ENCODE measurements at regions not wholly inside any gene's neighbourhood (a gene's known extent, or its start where the extent isn't known, plus 50 kb on each side); places are given as distances from the start of the nearest gene placed in this dataset.
"Not testable (repeated sequence)": the region's sequence is repeated elsewhere in the genome, so short reads cannot be mapped to it uniquely, and the experiment has no call there.

DNA sequence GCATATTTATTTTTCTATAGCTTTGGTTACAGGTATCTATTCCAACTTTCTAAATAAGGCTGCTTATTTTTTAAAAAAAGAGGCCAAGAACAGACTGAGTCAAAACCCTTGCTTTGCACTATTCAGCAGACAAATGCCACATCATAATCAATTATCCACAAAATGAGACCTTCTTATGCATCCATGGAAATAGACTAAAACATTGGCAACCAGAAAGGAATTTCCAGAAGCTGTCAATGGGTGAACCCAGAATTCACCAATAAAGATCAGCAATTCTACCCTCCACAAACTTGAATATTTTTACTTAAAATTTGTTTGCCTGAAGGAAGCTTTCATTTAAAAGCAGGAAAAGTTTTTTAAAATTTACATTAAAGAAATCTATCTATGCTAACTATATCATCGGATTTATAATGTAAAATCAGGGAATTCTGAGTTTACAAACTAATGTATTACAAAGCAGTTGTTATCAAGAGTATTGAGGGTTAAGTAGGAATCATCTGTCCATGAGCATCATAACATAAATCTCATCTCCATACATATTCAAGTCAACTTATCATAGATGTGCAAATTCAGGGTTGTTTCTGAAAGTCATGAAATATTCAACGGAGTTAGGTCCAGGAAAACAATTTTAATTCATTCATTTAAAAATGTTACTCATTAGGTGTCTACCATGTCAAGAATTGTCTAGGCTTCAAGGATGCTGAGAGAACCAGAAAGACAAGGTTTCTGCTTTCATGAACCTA is 548.0 kb downstream of the SATB2 start:
- no peak for DNase-seq

DNA sequence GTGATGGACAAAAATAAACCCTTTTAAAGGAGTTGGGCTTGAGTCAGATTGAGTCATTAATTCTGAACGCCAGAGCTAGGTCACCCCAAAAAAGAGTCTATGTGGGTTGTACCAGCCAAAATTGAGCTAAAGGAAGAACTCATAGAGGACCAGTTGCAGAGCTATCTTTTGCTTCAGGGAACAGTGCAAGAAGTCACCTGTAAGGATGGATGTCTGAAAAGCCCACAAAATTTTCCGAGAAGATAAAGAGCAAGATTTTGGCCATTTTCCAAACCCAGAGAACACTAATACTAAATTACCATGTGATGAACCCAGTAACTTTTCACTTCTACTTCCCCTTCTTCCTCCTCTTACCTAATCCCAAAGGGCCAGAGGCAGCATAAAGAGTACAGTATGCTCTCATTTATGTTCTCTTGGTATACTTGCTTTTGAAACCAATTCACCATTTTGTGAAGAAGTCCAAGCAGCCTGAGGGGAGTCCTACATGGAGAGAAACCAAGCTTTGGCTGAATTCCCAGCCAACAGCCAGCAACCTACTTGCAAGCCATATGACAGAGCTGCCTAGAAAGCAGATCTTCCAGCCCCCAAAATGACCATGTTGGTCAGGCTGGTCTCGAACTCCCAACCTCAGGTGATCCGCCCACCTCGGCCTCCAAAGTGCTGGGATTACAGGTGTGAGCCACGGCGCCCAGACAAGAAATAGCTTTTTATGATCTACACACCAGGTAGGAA is 551.7 kb downstream of the SATB2 start:
- no peak for DNase-seq

DNA sequence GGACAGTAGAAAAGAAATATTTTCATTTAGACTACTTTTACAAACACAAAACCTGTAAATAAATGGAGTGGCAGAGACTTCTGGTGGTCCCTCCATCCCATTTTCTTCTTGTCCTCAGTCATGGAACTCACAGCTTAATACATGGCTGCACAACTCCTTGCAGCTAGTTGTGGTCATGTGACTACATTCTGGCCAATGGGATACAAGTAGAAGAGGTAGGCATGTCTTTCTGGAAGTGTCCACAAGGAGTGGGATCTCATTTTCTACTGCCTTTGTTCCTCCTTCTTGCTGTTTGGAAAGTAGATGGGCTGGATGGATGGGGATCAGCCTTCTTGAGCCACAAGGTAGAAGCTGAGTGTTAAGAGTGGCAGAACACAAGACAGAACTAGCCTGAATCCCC is 555.8 kb downstream of the SATB2 start:
- no peak for DNase-seq

DNA sequence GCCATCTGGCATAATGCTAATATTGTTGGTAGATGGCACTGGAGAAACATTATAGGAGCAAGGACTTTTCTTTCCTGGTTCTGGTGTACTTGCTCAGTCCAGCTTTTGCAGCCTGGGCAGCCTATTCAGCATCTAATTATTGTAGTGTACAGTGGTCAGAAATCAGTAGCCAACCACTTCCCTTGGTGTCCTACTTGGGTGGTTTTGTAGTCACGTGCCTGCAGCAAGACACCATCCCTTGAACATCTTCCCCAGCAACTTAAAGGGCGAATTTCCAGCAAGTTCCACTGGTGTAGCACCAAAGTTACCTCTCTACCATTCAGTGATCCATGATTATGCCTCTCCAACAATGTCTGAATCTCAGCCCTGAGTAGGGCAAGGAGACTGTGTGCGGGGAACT is 557.6 kb downstream of the SATB2 start:
- DNase-seq = no peak

DNA sequence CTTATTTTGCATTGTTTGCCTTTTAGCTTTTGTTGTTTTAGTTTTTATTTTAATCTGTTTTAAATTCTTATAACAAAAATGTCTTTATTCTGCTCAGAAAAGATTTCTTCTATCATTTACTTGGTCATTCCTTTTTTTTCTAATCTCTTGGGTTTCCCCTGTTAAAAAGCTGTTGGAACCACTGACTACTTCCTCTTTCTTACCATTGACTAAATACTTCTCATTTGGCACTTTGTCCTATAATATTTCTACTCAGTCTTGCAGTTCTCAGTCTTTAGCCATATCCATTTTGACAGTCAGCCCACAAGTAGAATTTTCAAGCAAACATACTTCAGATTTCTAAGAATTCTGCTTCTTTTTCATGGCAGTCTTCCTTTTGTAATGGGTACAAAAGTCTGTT is 567.2 kb downstream of the SATB2 start:
- DNase-seq = no peak

DNA sequence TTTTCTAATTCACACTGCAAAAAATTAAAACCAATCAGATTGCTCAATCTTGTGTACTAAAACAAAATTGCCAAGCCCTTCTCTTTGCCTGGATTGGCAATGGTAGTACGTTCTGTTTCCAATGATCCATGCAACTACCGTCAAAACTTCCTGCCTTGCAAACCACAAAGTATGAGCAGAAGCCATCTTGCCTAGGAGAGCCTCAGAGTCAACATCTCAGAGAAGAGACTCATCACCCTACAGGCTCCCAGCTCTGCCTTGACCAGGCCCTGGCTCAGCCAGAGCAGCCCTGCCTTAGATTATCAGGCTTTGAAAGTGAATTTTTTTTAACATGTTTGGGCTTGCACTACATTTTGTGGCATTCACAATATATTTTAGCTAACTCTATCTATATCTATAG is 574.1 kb downstream of the SATB2 start:
- no peak for DNase-seq

DNA sequence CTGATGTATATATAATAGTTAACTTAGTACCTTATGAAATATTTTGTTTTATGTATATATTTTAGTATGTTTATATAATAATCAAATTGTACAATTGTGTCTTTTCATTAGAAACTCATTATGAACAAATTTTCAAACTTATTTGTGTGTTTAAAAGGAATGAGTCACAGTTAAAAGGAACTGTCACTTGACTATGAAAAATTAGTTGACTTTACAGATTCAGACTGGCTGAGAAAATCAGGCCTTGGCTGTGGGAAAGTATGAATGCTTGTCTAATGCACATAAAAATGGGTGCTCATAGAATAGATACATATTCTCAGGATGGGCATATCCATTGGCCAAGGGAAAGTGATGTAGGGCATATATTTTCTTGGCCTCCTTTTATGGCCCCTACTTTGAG is 576.8 kb downstream of the SATB2 start:
- DNase-seq = no peak

DNA sequence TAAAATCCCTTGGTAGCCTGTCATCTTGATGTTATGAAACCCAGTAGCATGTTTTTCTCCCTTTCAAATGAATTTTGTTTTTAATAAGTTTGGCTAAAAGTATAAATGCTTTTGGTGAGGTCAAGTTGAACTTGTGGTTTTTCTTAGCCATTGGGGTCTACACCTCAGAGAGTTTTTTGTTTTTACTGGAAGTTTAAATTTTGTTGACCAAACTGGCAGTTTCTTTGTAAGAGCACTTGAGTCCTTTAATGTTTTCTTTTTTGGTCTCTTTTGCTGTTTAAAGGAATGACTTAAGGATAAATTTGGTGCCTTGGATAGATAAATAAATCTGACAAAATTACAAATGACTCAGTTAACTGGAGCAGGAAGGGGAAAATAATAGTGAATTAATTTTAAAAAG is 577.3 kb downstream of the SATB2 start:
- no peak for DNase-seq

DNA sequence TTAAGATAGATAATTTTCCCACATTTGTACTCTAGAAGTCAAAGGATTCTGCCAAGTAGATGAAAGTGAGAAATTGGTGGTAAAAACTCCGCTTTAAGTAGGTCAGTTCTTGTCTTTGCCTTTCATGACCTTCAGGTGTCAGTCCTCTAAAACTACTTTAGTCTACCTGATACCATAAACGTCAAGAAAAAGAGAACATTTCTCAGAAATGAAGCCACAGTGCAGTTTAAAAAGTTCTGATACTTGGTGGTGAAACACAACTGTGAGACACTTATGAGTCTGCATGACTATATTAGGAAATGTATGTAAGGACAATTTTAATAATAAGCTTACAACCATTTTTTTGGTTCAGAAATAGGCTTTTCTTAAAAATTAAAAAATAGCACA is 583.3 kb downstream of the SATB2 start:
- no peak for DNase-seq

DNA sequence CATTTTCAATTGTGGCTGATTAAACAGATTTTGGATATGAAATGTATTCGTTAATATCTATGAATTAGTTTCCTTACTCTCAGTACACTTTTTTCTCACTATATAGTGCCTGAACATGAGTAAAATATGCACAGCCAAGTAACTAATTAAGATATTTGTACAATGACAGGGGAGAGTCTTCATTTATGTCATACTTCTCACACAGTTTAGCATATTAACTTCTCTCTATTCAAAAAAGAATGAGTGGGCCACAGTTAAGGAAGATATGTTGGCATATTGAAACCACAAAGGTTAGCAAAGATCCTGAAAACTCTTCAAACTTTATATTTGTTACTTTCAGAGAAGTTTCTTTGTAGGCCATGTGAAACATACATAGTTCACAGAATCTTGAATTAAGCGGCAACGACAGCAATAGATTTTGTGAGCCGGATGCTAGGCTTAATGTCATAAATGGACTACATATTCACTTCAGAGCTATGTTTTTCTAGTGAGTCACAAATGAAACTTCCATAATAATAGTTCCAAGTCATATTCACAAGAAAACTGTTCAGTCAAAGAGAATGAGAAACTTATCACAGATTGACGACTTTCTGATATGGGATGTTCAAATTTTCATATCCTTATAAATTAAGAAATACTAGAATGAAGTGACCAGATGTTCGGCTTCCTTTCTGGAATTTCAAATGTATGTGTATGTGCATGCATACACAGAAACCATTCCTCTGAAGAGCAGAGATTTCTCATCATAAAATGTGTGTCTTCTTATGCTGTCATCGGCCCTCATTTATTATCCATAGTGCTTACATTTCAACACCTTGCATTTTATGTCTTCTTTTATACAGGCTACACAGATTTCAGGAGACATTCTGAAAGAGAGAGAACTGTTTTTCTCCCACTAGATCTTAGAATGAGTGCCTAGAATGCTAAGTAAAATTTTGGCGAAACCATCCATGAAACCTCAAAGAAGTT is 584.0 kb downstream of the SATB2 start:
- DNase-seq = no peak

DNA sequence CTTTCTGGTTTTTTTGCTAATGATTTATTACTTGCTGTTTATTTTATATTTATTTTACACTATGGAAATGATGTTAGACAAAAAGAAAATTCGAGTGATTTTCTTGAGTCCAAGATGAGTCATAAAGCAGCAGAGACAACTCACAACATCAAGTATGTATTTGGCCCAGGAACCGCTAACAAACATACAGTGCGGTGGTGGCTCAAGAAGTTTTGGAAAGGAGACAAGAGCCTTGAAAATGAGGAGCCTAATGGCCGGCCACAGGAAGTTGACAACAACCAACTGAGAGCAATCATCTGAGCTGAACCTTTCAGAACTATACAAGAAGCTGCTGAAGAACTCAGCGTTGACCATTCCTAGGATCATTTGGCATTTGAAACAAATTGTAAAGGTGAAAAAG is 594.1 kb downstream of the SATB2 start:
- DNase-seq = no peak

DNA sequence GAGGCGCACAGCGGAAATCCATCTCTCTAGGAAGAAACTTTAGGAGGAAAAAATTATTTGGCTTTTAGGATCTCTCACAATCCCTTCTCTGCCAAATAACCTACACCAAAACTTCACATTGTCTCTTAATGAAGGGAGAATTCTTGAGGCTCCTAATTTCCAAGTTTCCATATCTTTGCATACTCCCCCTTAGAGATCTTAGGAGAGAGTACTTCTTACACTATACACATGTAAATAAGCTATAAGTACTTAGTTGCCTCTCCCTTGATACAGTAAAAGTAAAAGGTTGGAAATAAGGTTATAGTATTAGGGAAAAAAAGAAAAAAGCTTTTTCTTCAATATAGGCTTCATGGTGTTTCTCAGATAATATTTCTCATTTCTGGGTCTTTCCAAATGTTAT is 596.7 kb downstream of the SATB2 start:
- DNase-seq = no peak

DNA sequence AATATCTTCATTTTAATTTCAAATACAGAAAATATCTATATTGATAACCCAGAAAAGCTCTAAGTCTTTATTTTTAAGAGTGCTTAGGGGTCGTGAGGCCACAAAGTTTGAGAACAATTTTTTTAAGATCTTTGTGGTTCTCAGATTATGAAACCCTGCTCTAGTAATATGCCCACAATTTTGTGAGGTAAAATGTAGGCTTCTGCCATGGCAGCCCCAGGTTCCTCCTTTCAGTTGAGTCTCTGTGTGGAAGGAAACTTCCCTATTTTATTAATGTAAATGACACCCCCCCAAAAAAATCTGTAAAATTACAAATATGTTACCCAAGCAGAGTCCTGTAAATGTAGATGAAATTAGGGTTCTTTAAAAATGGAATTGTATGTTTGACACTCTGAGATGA is 600.5 kb downstream of the SATB2 start:
- no peak for DNase-seq

DNA sequence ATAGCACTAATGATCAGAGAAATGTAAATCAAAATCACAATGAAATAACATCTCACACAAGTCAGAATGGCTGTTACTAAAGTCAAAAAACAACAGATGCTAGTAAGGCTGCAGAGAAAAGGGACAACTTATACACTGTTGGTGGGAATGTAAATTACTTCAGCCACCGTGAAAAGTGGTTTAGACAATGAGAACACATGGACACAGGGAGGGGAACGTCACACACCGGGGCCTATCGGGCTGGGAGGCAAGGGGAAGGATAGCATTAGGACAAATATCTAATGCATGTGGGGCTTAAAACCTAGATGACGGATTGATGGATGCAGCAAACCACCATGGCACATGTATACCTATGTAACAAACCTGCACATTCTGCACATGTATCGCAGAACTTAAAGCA is 602.0 kb downstream of the SATB2 start:
- DNase-seq = not testable (repeated sequence)

DNA sequence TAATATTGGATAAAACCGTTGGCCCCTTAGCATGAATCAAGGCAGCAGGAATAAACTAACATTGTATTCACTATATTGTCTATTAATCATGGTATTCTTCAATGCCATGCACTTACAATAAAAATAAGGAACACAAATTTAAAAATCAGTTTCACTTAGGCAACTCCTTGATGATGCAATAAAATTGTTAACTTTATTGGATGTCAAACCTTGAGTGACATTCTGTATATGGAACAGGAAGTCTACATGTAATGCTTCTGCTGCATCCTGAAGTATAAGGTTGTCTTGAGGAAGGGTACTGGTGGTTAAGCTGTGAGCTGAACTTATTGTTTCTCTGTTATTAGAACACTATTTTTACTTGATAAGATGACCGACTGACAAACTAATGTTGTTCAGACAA is 605.5 kb downstream of the SATB2 start:
- DNase-seq = no peak

DNA sequence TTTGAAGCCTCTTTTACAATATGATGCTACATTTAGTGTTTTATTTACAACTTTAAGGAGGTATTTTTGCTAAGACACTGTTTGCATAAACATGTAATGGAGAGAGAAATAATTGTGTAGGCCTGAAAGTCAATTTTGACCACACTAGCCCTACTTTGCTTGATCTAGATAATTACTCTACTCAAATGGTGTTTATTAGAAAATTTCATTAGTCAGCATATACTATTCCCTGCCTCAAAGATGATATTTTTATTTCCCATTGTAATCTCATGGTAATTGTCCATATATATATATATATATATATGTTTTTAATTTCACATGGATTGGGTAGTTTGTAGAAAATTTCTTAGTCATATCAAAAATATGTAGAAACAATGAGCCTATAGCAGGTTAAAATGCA is 632.2 kb downstream of the SATB2 start:
- no peak for DNase-seq

DNA sequence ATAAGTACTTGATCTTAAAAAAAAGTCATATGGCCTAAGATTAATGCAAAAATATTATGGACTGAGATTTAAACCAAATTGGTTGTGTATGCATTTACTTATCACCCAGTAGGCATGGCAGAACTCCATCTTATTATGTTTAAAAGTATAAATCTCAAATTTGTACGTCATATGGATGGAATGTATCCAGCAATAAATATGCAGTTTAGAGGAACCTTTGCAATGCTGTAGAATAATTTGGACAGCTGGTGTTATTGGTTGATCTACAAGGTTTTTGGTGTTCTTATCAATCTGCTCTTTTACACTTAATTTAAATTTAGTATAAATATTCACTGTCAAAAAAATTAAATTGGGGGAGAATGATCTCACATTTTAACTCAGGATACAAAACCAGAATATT is 640.2 kb downstream of the SATB2 start:
- DNase-seq = no peak

DNA sequence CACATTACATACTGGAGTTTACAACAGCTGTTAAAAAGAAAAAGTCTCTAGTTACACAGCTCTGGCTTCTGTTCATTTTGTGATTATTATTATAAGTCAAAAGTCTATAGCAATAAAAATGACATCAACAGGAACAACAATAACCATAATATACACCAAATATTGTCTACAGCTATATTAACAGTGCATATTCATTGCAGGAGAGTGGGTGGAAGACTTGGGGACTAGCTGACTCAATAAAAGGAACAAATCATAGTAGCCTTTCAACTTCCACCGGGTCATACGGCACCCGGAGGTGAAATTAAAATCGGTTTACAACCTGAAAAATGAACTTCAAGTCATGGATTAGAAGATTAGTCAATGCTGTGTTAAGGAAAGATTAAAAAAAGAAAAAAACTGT is 642.1 kb downstream of the SATB2 start:
- no peak for DNase-seq

DNA sequence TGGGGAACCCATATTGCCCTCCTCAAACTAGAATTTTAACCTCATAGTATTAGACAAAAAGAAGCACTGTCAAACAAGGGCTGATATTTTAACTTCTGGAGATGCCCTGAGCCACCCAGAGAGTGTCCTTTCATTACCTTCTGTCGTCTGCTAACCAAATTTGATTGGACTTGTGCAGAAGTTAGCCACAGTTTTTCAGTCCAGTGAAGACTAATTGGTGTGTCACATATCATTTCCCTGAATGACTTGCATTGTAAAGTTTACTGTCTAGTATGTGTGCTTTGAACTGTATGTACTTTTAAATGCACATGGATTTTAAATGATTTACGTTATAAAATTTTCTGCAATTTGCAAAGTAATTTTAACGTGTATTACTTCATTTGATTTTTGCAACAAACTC is 646.5 kb downstream of the SATB2 start:
- no peak for DNase-seq

DNA sequence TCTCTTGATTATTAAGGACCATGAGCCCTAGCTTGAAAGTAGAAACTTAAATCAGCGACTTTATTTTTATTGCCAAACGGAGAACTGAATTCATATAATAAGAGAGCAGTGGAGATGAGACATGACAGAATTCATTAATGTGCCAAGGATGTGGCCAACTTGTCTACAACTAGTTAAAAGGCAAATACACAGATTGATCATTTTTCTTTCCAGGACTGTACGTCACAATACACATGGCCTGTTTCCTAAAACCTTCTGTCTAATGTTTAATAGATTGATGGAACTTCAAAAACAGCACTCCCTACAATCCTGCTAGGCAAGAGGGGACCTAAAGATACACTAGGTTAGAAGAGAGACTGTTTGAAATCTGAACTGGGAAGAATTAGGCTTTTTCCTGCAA is 647.8 kb downstream of the SATB2 start:
- DNase-seq = no peak

DNA sequence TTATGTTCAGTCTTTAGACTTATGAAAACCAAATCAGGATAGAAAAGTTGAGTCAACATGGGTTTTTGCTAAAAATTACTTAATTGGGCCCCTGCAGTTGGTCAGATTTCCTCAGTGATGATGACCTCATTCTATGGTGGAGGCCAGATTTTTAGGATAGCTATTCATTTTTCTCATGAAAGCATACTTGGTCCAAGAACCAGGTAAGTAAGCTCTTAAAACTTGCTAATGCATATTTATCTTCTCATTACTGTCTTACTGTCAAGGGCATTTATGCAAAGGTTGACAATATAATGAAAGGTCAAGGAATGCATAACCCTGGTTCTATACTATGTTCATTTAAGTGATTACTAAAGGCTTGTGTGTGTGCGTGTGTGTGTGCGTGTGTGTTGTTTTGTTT is 650.6 kb downstream of the SATB2 start:
- no peak for DNase-seq

DNA sequence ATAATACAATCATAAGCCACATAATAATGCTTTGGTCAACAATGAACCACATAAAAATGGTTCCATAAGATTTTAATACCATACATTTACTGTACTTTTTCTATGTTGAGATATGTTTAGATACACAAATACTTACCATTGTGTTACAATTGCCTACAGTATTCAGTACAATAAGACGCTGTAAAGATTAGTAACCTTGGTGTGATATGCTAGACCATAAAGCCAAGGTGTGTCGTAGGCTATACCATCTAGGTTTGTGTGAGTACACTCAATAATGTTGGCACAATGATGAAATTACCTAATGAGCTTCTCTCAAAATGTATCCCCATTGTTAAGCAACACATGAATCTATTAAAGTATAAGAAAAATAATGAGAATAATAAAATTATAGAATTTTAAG is 662.3 kb downstream of the SATB2 start:
- DNase-seq = no peak

DNA sequence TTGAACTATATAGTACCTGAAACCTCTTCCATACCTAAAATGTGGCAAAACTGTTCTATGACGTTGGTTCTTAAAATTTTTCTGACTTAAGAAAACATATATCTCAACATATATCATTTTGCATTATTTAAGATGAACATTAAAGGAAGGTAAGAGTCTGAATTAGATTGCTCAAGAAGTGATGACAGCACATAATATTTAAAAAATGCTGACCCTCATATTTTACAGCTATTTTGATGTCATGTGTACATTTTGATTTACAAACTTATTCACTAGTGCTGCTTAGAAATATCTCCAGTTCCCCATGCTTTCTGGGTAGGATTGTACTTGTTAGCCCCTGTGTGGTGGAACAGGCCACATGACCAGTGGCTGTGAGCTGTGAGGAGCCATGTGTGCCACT is 666.1 kb downstream of the SATB2 start:
- DNase-seq = no peak

DNA sequence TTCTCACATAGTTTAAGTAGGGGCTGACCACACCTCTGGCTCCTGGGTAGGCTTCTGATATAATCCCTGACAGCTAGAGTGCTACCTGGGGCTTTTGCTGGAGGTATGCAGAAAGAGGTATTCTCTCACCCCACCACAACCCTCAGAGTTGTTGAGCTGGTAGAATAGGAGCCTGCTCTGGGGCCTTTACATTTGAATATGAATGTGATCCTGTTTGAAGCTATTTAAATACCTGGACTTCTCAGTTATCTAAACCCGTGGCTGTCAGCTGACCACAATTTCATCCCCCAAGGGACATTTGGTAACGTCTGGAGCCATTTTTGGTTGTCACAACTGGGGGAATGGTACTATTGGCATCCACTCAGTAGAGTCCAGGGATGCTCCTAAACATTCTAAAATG is 669.1 kb downstream of the SATB2 start:
- DNase-seq = no peak

All from T-helper 2 cell (primary cell).